Esophagus muscularis mucosa (tissue), 4 donors: ENCODE measurements at regions not wholly inside any gene's neighbourhood (a gene's known extent, or its start where the extent isn't known, plus 50 kb on each side); places are given as distances from the start of the nearest gene placed in this dataset.

Experiments used
- DNase-seq: peaks from one replicate; pipeline ENCODE4 v3.0.0-alpha.2; 2017; ENCODE audit errors: extremely low spot score
- H3K27ac ChIP-seq, 4 donors: fragments of 200-600 bp; sonication (generic); replicated peaks in 1 of 4; 1 replicate in 3 of 4; 2 replicates in 1 of 4; pipeline ENCODE4 v1.5.1; 2016 to 2019; ENCODE audit warnings: mild to moderate bottlenecking in 1 of 4
- H3K27me3 ChIP-seq, 4 donors: fragments of 200-600 bp; sonication (generic); one replicate each; pipeline versions ENCODE4 v1.5.1 to v1.6.0; 2016 to 2019
- H3K36me3 ChIP-seq, 4 donors: fragments of 200-600 bp; sonication (generic); one replicate each; pipeline ENCODE4 v1.5.1; 2016 to 2019
- H3K4me1 ChIP-seq, 4 donors: fragments of 200-600 bp; sonication (generic); one replicate each; pipeline ENCODE4 v1.5.1; 2016 to 2019
- H3K4me3 ChIP-seq, 4 donors: fragments of 200-600 bp; sonication (generic); 1 replicate in 2 of 4; 2 replicates in 2 of 4; pipeline ENCODE4 v1.5.1; 2016 to 2019; ENCODE audit warnings: mild to moderate bottlenecking in 4 of 4, moderate library complexity in 1 of 4
- H3K9me3 ChIP-seq, 4 donors: fragments of 200-600 bp; sonication (generic); 1 replicate in 3 of 4; 2 replicates in 1 of 4; pipeline ENCODE4 v1.5.1; 2016 to 2019
- CTCF ChIP-seq, 3 experiments: fragments of 200-600 bp in 2 of 3; fragments of 450-650 bp in 1 of 3; sonication (generic) in 2 of 3; IDR thresholded peaks; one replicate each; pipeline ENCODE4 v1.5.1; 2017 to 2019; ENCODE audit warnings: antibody characterized with exemption in 3 of 3, mild to moderate bottlenecking in 2 of 3, moderate library complexity in 1 of 3
- EP300 ChIP-seq: sonication (generic); formaldehyde crosslinking; IDR thresholded peaks from one replicate; pipeline ENCODE4 v1.6.1; 2017; ENCODE audit warnings: antibody characterized with exemption
- POLR2A ChIP-seq: fragments of 450-650 bp; IDR thresholded peaks from one replicate; pipeline ENCODE4 v1.6.1; 2017; ENCODE audit warnings: antibody characterized with exemption, moderate library complexity, mild to moderate bottlenecking, low read depth
- POLR2AphosphoS5 ChIP-seq, 2 donors: sonication (generic); formaldehyde crosslinking; IDR thresholded peaks; one replicate each; pipeline ENCODE4 v1.6.1; 2017; ENCODE audit warnings: antibody characterized with exemption in 2 of 2
- whole genome bisulfite sequencing: methylation state at CpG from one replicate; pipeline ENCODE4 v1.1.5; 2018; 5-methylcytosine and 5-hydroxymethylcytosine counted together
- intact Hi-C: fragments of 100-400 bp; cut with DNase I; formaldehyde crosslinking; loops from one replicate; pipeline ENCODE4 v1.15.1; 2023

GRCh38 chr14:82182646-82183045 is 649.0 kb upstream of the SEL1L start:
- Histone ChIP-seq H3K27ac (no peak overlapping the region), H3K36me3 (no peaks in the 10 kb centered on the region), H3K9me3 (peaks cover 0 to 3% (median 0%) of the 10 kb centered on the region in 4 donors), H3K4me1 (no peaks in the 10 kb centered on the region), H3K4me3 (no peak overlapping the region), H3K27me3 (no peaks in the 10 kb centered on the region)
- DNase-seq, result no peak
- intact Hi-C loops, result no loop called here
- TF ChIP-seq POLR2AphosphoS5 (IDR thresholded peaks at IDR 0.05) (no peak), EP300 (no peak), CTCF (IDR thresholded peaks at IDR 0.05) (no peak), POLR2A (no peak)

- Histone ChIP-seq H3K9me3 (peaks cover 0 to 15% (median 0%) of the 10 kb centered on the region in 4 donors), H3K36me3 (no peaks in the 10 kb centered on the region), H3K27ac (no peak overlapping the region), H3K4me3 (no peak overlapping the region), H3K27me3 (no peaks in the 10 kb centered on the region), H3K4me1 (no peaks in the 10 kb centered on the region)
- TF ChIP-seq POLR2A, result no peak
- no peak for TF ChIP-seq POLR2AphosphoS5 (IDR thresholded peaks at IDR 0.05)
- no peak for TF ChIP-seq EP300
- TF ChIP-seq CTCF (IDR thresholded peaks at IDR 0.05), result no peak
- 75% methylated on average over 3 of the region's 3 CpGs for WGBS
- intact Hi-C loops, result no loop called here
- no peak for DNase-seq
Observed at GRCh38 chr14:82190742-82191141, 657.1 kb upstream of the SEL1L start.

GRCh38 chr14:82192387-82192786 is 658.7 kb upstream of the SEL1L start:
- H3K9me3 ChIP-seq, result peaks cover 0 to 14% (median 0%) of the 10 kb centered on the region in 4 donors
- 87% methylated on average over 2 of the region's 2 CpGs for WGBS
- H3K4me1 ChIP-seq, result no peaks in the 10 kb centered on the region
- no peak for TF ChIP-seq POLR2AphosphoS5 (IDR thresholded peaks at IDR 0.05)
- TF ChIP-seq EP300, result no peak
- no peak for TF ChIP-seq CTCF (IDR thresholded peaks at IDR 0.05)
- no peak for TF ChIP-seq POLR2A
- no peak for DNase-seq
- H3K27me3 ChIP-seq, result no peaks in the 10 kb centered on the region
- no peak overlapping the region for H3K27ac ChIP-seq
- H3K4me3 ChIP-seq, result no peak overlapping the region
- H3K36me3 ChIP-seq, result no peaks in the 10 kb centered on the region
- intact Hi-C loops, result no loop called here

GRCh38 chr14:82223276-82223675 is 689.6 kb upstream of the SEL1L start:
- WGBS, result 53% methylated on average over 2 of the region's 2 CpGs
- no peak overlapping the region for H3K27ac ChIP-seq
- DNase-seq, result no peak
- H3K4me3 ChIP-seq, result no peak overlapping the region
- no peaks in the 10 kb centered on the region for H3K4me1 ChIP-seq
- intact Hi-C loops, result no loop called here
- H3K9me3 ChIP-seq, result no peaks in the 10 kb centered on the region
- H3K36me3 ChIP-seq, result no peaks in the 10 kb centered on the region
- TF ChIP-seq POLR2AphosphoS5 (IDR thresholded peaks at IDR 0.05), result no peak
- no peak for TF ChIP-seq POLR2A
- TF ChIP-seq CTCF (IDR thresholded peaks at IDR 0.05), result no peak
- TF ChIP-seq EP300, result no peak
- no peaks in the 10 kb centered on the region for H3K27me3 ChIP-seq

- no peaks in the 10 kb centered on the region for H3K27me3 ChIP-seq
- no peak overlapping the region for H3K27ac ChIP-seq
- no peaks in the 10 kb centered on the region for H3K36me3 ChIP-seq
- TF ChIP-seq EP300 (no peak), POLR2A (no peak), CTCF (IDR thresholded peaks at IDR 0.05) (no peak), POLR2AphosphoS5 (IDR thresholded peaks at IDR 0.05) (no peak)
- intact Hi-C loops, result no loop called here
- no peaks in the 10 kb centered on the region for H3K9me3 ChIP-seq
- WGBS, result 64% methylated on average over 3 of the region's 3 CpGs
- DNase-seq, result no peak
- no peak overlapping the region for H3K4me3 ChIP-seq
- no peaks in the 10 kb centered on the region for H3K4me1 ChIP-seq
Observed at GRCh38 chr14:82224610-82225009, 691.0 kb upstream of the SEL1L start.
